ENCODE measurements at regions not wholly inside any gene's neighbourhood (a gene's known extent, or its start where the extent isn't known, plus 50 kb on each side); places are given as distances from the start of the nearest gene placed in this dataset.

DNA sequence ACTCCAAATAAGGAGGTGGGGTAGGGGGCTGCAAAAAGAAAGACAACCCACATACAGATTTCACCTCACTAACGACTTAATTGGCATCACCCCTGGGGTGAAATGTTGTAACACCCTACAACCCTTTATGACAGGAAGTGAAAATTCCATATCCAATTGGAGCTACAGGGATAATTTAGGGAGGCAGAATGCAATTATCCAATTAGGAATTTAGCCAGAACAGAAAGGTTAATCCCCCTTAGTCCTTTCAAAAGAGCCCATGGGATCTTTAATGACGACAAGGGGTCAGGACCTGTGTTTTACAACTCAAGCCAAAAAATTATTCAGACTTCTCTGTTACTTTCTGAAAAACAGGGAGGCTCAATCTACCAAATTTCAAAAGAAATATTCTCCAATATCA, 1027.1 kb downstream of the TMEM182 start (continued):
- TF ChIP-seq ZNF114 (CRISPR knock-in tag; IDR thresholded peaks at IDR 0.05) (no peak), POLR2AphosphoS5 (IDR thresholded peaks at IDR 0.05; ENCODE audit: low read depth) (no peak)
- TF ChIP-seq, protein P1, sequence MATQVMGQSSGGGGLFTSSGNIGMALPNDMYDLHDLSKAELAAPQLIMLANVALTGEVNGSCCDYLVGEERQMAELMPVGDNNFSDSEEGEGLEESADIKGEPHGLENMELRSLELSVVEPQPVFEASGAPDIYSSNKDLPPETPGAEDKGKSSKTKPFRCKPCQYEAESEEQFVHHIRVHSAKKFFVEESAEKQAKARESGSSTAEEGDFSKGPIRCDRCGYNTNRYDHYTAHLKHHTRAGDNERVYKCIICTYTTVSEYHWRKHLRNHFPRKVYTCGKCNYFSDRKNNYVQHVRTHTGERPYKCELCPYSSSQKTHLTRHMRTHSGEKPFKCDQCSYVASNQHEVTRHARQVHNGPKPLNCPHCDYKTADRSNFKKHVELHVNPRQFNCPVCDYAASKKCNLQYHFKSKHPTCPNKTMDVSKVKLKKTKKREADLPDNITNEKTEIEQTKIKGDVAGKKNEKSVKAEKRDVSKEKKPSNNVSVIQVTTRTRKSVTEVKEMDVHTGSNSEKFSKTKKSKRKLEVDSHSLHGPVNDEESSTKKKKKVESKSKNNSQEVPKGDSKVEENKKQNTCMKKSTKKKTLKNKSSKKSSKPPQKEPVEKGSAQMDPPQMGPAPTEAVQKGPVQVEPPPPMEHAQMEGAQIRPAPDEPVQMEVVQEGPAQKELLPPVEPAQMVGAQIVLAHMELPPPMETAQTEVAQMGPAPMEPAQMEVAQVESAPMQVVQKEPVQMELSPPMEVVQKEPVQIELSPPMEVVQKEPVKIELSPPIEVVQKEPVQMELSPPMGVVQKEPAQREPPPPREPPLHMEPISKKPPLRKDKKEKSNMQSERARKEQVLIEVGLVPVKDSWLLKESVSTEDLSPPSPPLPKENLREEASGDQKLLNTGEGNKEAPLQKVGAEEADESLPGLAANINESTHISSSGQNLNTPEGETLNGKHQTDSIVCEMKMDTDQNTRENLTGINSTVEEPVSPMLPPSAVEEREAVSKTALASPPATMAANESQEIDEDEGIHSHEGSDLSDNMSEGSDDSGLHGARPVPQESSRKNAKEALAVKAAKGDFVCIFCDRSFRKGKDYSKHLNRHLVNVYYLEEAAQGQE (IDR thresholded peaks at IDR 0.05; ENCODE audit: unreplicated experiment) = no peak

DNA sequence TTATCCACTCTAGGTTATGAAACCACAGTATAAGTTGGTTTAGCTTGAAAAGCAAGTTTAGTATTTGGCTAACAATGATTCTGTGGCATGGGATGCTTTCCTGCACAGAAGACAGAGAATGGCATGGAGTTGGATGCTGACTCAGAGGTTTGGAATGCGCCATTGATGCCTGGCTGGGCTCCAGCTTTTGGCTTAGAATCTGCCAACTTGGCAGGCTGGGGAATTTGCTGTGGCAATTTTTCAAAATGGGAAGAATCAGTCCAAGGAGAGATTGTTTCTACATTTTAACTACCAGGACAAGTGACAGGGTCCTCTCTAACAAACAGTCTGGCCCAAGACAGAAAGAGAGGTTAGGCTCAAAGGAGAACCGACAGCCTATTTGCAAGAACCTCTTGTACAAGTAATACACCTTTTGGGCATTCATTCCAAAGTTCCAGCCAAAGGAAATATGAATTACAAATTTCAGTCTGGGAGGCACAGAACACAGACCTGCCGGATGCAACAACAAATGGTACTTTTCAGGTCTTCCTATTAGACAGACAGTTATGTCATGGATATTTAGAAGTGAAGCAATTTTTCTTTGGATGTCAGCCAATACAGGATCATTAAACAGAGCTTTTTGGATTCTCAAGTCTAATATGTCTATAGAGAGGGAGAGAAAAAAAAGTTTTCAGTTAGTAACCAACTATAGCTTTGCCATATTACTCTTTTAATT, 1027.7 kb downstream of the TMEM182 start:
- H3K27me3 ChIP-seq (ENCODE audit: insufficient read depth) = peaks cover 79% of the 10 kb centered on the region
- Mint-ChIP-seq H3K9me3 (peaks cover 18% of the 10 kb centered on the region), H3K27ac (no peak overlapping the region), H3K36me3 (ENCODE audit: low read depth) (peaks cover 12% of the 10 kb centered on the region), H3K4me3 (no peak overlapping the region), H3K4me1 (peaks cover 42% of the 10 kb centered on the region), H3K27me3 (ENCODE audit: insufficient read depth, low read depth, poor library complexity) (peaks cover 53% of the 10 kb centered on the region)
- no peaks in the 10 kb centered on the region for H3K36me3 ChIP-seq (ENCODE audit: insufficient read depth)
- ATAC-seq = peak; percentile 31
- H3K9me2 ChIP-seq (ENCODE audit: insufficient read depth) = no peaks in the 10 kb centered on the region
- H4K20me1 ChIP-seq (replicated peaks; ENCODE audit: insufficient read depth) = peaks cover 13% of the 10 kb centered on the region; the same call in 1 of the 2 replicates
- peaks cover 22% of the 10 kb centered on the region for H3K4me1 ChIP-seq (ENCODE audit: insufficient read depth)
- H3K79me2 ChIP-seq (replicated peaks; ENCODE audit: insufficient read depth) = no peaks in the 10 kb centered on the region
- H2AFZ ChIP-seq = no peak overlapping the region
- no peak overlapping the region for H3K4me2 ChIP-seq
- no peaks in the 10 kb centered on the region for H3F3A ChIP-seq (replicated peaks; ENCODE audit: low read depth)
- H3K4me3 ChIP-seq = no peak overlapping the region
- peak; percentile 76 for DNase-seq (ENCODE audit: low spot score)
- TF ChIP-seq ZNF462 (CRISPR knock-in tag; IDR thresholded peaks at IDR 0.05) = peak; percentile 6; the same call in 1 of the 2 replicates
- TF ChIP-seq, protein P1 (IDR thresholded peaks at IDR 0.05; ENCODE audit: unreplicated experiment) = no peak
- no peak overlapping the region for H3K27ac ChIP-seq (ENCODE audit: low read depth)
